Activated T-helper 9 cell treated with anti-CD3 and anti-CD28 coated beads, Interleukin-2, amount 50 U/mL, for 16 hours (primary cell): ENCODE measurements at regions not wholly inside any gene's neighbourhood (a gene's known extent, or its start where the extent isn't known, plus 50 kb on each side); places are given as distances from the start of the nearest gene placed in this dataset.
"Not testable (repeated sequence)": the region's sequence is repeated elsewhere in the genome, so short reads cannot be mapped to it uniquely, and the experiment has no call there.

Experiments used
- DNase-seq: peaks from one replicate; pipeline ENCODE4 v3.0.0-alpha.2; 2020; ENCODE audit warnings: low read depth

DNA sequence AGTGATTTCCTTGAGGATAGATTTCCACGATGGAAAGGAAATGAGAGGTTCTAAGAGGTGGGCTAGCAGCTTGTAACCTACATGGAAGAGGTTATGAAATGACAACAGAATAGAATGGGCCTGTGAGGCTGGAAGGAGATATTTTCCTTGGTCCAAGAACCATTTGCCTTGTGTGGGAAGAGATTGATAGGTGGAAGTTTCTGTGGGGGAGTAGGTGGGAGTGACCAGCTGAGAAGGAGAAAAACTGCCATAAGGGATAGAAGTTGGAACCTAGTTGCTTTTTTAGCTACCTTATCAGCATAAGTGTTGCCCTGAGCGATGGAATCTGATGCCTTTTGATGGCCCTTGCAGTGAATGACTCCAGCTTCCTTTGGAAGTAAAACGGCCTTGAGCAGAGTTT is 60.4 kb upstream of the NAA35 start:
- DNase-seq = not testable (repeated sequence)

DNA sequence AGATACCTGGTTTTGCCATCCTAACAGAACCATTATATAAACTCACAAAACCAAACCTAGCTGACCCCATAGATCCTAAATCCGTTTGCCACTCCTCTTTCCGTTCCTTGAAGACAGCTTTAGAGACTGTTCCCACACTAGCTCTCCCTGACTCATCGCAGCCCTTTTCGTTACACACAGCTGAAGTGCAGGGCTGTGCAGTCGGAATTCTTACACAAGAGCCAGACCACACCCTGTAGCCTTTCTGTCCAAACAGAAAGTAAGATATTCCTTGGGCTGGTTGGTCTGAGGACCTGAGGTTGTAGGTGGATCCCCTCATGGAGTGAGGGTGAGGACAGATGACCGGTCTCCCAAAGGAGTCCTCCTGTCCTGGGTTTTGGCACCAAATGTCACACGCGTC is 56.7 kb upstream of the NAA35 start:
- no peak for DNase-seq

DNA sequence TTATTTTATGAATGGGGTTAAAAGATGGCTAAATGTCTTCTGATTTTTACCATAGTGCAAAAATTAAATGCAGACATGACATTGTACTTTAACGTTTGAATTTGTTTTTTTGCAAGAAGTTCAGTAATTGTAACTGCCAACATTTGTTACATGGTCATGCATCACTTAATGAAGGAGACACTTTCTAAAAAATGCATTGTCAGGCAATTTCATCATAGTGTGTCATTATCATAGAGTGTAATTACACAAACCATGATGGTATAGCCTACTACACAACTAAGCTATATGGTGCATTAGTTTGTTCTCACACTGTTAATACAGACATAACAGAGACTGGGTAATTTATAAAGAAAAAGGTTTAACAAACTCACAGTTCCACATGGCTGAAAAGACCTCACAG is 50.0 kb upstream of the NAA35 start:
- no peak for DNase-seq
